Aorta (tissue), 5 donors: ENCODE measurements at regions not wholly inside any gene's neighbourhood (a gene's known extent, or its start where the extent isn't known, plus 50 kb on each side); places are given as distances from the start of the nearest gene placed in this dataset.

Experiments used
- ATAC-seq: fragments of 200-7000 bp; cut with Tn5 transposase; one replicate; pipeline ENCODE4 v1.9.1; 2022; ENCODE audit warnings: moderate library complexity; ENCODE audit not compliant: low FRiP score
- DNase-seq, 2 donors: peaks; one replicate each; pipeline ENCODE4 v3.0.0-alpha.2; 2020
- H3K27ac ChIP-seq, 2 donors: one replicate each; pipeline ENCODE4 v1.5.1; 2013; ENCODE audit warnings: low read length in 2 of 2, mild to moderate bottlenecking in 2 of 2, moderate library complexity in 2 of 2, control low read depth in 1 of 2, inconsistent platforms in 1 of 2, low read depth in 1 of 2
- H3K27me3 ChIP-seq, 2 donors: one replicate each; pipeline ENCODE4 v1.6.1; 2013; ENCODE audit warnings: control low read depth in 1 of 2, low read length in 1 of 2, mild to moderate bottlenecking in 1 of 2, moderate library complexity in 1 of 2; ENCODE audit not compliant: insufficient read depth in 2 of 2, control insufficient read depth in 1 of 2
- H3K36me3 ChIP-seq, 2 donors: one replicate each; pipeline ENCODE4 v1.6.1; 2013; ENCODE audit warnings: control low read depth in 1 of 2, low read length in 1 of 2, mild to moderate bottlenecking in 1 of 2; ENCODE audit not compliant: insufficient read depth in 2 of 2, control insufficient read depth in 1 of 2
- H3K4me1 ChIP-seq, 2 donors: one replicate each; pipeline ENCODE4 v1.6.1; 2013; ENCODE audit warnings: low read length in 2 of 2, control low read depth in 1 of 2, mild to moderate bottlenecking in 1 of 2, moderate library complexity in 1 of 2; ENCODE audit not compliant: insufficient read depth in 2 of 2, control insufficient read depth in 1 of 2
- H3K4me3 ChIP-seq, 2 donors: one replicate each; pipeline ENCODE4 v1.5.1; 2013; ENCODE audit warnings: low read length in 2 of 2, control low read depth in 1 of 2, mild to moderate bottlenecking in 1 of 2
- H3K9me3 ChIP-seq: one replicate; pipeline ENCODE4 v1.6.1; 2013; ENCODE audit warnings: mild to moderate bottlenecking, low read length; ENCODE audit not compliant: control insufficient read depth
- WGBS, 2 donors: extraction: QIAGEN DNeasy Blood & Tissue Kit; methylation state at CpG; one replicate each; pipeline ENCODE4 v1.1.7; 2013; 5-methylcytosine and 5-hydroxymethylcytosine counted together
- intact Hi-C, 2 donors: fragments of 100-400 bp; cut with DNase I; formaldehyde crosslinking; loops; one replicate each; pipeline versions ENCODE4 v1.14.2 to v1.15.0; 2022
- microRNA-seq, 2 donors: library from miRNA; unstranded; fragments of <30 nt; microRNA quantifications; one replicate each; pipeline ENCODE4 v1.2.0, GENCODE V29; 2020
- donor health status: healthy with polysubstance abuse.
- donor health status: Bipolar disorder and iron deficiency.
- donor health status: DM: no; HTN: no; CAD: no.
- donor health status: DM: no; HTN: no; CAD: no.
- donor health status: DM: yes; HTN: yes; CAD: no.

DNA sequence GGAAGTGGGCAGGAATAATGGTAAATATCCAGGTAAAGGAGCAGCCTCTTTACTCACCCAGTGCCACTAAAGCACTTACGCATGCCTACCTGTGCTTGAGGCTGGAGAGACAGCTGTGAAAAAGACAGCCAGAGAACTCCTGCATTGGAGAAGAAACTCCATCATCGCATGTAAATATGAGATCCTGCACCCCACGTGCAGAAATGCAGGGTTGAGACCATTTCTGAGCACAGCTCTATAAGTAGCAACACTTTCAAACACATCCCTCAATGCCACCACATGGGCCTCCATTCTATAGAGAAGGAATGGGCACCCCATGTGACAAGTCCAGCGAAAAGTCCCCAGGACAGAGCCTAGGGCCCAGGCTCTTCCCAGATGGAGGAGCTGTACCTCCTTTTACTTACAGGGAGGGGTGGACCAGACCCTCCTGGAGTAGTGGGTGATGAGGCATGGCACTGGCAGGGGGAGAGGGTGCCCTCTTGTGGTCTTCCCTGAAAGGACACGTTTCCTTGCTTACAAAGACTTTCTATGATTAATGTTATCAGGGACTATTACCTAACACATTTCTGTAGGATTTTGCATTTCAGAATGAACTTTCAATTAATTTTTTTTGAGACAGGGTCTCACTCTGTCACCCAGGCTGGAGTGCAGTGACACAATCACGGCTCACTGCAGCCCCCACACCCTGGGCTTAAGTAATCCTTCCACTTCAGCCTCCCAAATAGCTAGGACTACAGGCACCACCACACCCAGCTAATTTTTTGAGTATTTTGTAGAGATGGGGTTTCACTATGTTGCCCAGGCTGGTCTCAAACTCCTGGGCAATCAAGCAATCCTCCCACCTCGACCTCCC, 55.3 kb upstream of the IL17B start:
- DNase-seq: peak in 1 of 2 donors; percentile 83
- 15 to 20% methylated on average over 7 of the region's 7 CpGs for WGBS, 2 donors
- no peaks in the 10 kb centered on the region for H3K36me3 ChIP-seq
- no peaks in the 10 kb centered on the region for H3K4me1 ChIP-seq
- intact Hi-C loops: loop anchor here in 1 of 2 donors (5.0 kb wide), 1 partner anchor 67 kb away; no protein-coding TSS in a partner anchor
- H3K4me3 ChIP-seq: no peak overlapping the region
- ATAC-seq: no peak
- peak overlapping the region in 1 of 2 donors; percentile 2 for H3K27ac ChIP-seq
- H3K27me3 ChIP-seq: no peaks in the 10 kb centered on the region
- no peaks in the 10 kb centered on the region for H3K9me3 ChIP-seq

GRCh38 chr5:149433524-149434131, 54.5 kb upstream of the IL17B start:
- no peaks in the 10 kb centered on the region for H3K27me3 ChIP-seq
- H3K4me3 ChIP-seq: no peak overlapping the region
- H3K4me1 ChIP-seq: no peaks in the 10 kb centered on the region
- intact Hi-C loops: loop anchor here in 1 of 2 donors (5.0 kb wide), 1 partner anchor 66 kb away; no protein-coding TSS in a partner anchor
- peak in 1 of 2 donors; percentile 83 for DNase-seq
- H3K36me3 ChIP-seq: peaks cover 0 to 3% of the 10 kb centered on the region in 2 donors
- no peaks in the 10 kb centered on the region for H3K9me3 ChIP-seq
- peak overlapping the region in 1 of 2 donors; percentile 46 for H3K27ac ChIP-seq
- no peak for ATAC-seq
- WGBS, 2 donors: 7 to 8% methylated on average over 8 of the region's 8 CpGs

GRCh38 chr5:149432911-149433401, 53.9 kb upstream of the IL17B start:
- peak; percentile 77 to 83 for DNase-seq
- Histone ChIP-seq H3K27ac (peak overlapping the region in 1 of 2 donors; percentile 65), H3K4me3 (no peak overlapping the region), H3K36me3 (peaks cover 0 to 3% of the 10 kb centered on the region in 2 donors), H3K27me3 (no peaks in the 10 kb centered on the region), H3K4me1 (no peaks in the 10 kb centered on the region), H3K9me3 (no peaks in the 10 kb centered on the region)
- WGBS, 2 donors: 1 to 4% methylated on average over 3 of the region's 3 CpGs
- intact Hi-C loops: loop anchor here in 1 of 2 donors (5.0 kb wide), 1 partner anchor 66 kb away; no protein-coding TSS in a partner anchor
- ATAC-seq: peak; percentile 40

- intact Hi-C loops: loop anchor here in 1 of 2 donors (5.0 kb wide), 1 partner anchor 65 kb away; no protein-coding TSS in a partner anchor
- peak overlapping the region in 1 of 2 donors; percentile 65 for H3K27ac ChIP-seq
- H3K9me3 ChIP-seq: no peaks in the 10 kb centered on the region
- 9 to 15% methylated on average over 7 of the region's 7 CpGs for WGBS, 2 donors
- no peaks in the 10 kb centered on the region for H3K27me3 ChIP-seq
- no peaks in the 10 kb centered on the region for H3K4me1 ChIP-seq
- ATAC-seq (peak; percentile 50), DNase-seq (peak in 1 of 2 donors; percentile 83)
- no peak overlapping the region for H3K4me3 ChIP-seq
- H3K36me3 ChIP-seq: peaks cover 0 to 5% of the 10 kb centered on the region in 2 donors
Measured at GRCh38 chr5:149432376-149432775, 53.3 kb upstream of the IL17B start.

DNA sequence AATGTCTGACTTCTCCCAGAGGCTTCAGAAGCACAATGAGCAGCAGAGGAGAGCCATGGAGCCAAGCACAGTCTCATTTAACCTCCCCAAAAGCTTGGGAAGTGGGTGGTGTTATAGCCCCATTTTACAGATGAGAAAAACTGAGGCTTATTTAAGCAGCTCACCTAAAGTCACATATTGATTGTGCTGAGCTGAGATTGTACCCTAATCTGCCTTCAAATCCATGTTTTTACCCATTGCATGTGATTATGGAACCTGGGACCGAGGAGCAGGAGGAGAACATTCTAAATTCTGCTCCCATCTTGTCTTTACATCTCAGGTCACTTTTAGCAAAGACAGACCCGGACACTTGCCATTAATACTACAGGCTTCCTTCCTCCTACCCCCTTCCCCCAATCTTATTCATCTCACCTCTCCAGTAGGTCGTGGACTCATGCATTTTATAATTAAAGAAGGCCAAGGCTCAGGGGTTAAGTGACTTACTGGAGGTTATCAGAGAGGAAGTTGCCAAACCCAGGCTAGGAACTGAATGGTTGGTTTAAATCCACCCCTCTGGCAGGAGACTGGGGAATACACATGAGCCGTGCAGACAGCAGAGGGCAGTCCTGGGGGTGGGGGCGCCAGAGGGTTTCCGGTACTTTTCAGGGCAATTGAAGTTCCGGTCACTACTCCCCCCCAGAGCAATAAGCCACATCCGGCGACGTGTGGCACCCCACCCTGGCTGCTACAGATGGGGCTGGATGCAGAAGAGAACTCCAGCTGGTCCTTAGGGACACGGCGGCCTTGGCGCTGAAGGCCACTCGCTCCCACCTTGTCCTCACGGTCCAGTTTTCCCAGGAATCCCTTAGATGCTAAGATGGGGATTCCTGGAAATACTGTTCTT, 51.0 kb upstream of the IL17B start:
- H3K4me1 ChIP-seq: no peaks in the 10 kb centered on the region
- H3K9me3 ChIP-seq: no peaks in the 10 kb centered on the region
- H3K36me3 ChIP-seq: peaks cover 3 to 13% of the 10 kb centered on the region in 2 donors
- intact Hi-C loops: loop anchor here (2.0 to 5.0 kb wide), 2 partner anchors 47 to 63 kb away; no protein-coding TSS in a partner anchor
- DNase-seq (peak; percentile 83 to 85), ATAC-seq (peak; percentile 8)
- no peaks in the 10 kb centered on the region for H3K27me3 ChIP-seq
- 28 to 29% methylated on average over 15 of the region's 15 CpGs for WGBS, 2 donors
- H3K27ac ChIP-seq: peak overlapping the region; percentile 9 to 23
- H3K4me3 ChIP-seq: no peak overlapping the region

Small RNA genes lying in the stretch of these regions (microRNA-seq; reads per million reads assigned to microRNA genes)
- gene MIR145: 41,024 to 108,191 reads per million in 2 donors
